ENCODE measurements at regions not wholly inside any gene's neighbourhood (a gene's known extent, or its start where the extent isn't known, plus 50 kb on each side); places are given as distances from the start of the nearest gene placed in this dataset.
"Not testable (repeated sequence)": the region's sequence is repeated elsewhere in the genome, so short reads cannot be mapped to it uniquely, and the experiment has no call there.

DNA sequence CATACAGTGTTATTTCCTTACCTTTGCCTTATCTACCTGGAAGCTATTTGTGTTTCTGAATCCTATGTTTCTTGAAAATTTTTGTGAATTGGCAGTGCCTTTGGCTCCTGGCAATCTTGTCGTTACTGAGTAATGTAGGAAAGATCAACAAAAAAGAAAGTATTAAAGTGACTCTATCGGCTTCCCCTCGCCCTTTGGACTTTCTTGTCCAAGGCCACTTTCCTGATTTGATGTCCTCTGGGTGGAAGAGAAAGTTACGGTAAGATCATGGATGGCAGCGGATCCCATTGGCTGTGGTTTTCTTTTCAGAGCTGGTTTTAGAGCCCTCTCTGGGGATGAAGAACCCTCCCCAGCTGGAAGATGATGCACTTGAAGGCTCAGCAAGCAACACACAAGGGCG, 324.9 kb upstream of the COX7C start:
- not testable (repeated sequence) for DNase-seq

GRCh38 chr5:86302643-86303042, 315.1 kb upstream of the COX7C start:
- DNase-seq = not testable (repeated sequence)

DNA sequence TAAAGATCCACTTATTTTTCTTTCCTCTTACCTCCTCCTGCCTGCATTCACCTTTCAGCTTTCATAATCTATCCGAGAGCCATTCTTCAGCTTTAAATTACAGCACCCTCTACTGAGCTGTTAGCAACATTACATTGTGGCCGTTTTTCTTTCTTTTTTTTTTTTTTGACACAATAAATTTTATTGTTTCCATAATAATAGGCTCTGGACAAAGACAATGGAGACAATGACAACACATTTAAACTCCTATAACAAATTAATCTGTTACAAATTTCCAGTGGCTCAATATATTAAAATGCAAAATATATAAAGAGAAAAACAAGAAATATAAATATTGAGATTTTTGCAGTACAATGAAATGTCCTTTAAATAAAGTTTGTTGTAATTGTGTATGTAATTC, 312.7 kb upstream of the COX7C start:
- DNase-seq = not testable (repeated sequence)

DNA sequence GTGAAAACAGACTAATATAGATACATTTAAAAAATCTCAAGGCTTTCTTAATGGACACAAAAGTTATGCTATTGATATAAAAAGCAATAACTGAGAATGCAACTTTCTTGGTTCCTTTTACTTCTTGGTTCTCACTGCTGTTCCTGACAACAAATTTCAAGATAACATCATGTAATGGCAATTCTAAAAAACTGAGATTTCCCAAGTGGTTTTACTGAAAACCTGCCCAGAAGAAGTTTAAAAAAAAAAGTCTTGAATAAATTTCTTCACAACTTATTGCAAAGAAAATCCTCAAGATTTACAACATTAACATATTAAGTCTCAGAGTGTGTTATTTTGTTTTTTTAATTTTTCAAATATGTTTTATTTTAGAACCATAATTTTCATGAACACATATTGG, 302.8 kb upstream of the COX7C start:
- DNase-seq = no peak

DNA sequence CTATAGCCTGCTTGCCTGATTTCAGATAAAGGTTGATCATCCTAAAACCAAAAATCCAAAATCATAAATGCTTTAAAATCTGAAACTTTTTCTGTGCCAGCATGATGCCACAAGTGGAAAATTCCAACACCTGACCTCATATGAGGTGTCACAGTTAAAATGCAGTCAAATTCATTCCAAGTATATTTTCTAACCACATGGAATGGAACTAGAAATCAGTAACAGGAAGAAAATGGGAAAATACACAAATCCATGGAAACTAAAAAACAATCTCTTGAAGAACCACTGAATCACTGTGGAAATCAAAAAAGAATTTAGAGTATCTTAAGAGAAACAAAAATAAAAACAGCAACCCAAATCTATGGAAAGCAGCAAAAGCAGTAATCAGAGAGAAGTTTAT, 297.5 kb upstream of the COX7C start:
- DNase-seq = no peak

- no peak for DNase-seq
Measured at GRCh38 chr5:86329318-86329717, 288.4 kb upstream of the COX7C start.

DNA sequence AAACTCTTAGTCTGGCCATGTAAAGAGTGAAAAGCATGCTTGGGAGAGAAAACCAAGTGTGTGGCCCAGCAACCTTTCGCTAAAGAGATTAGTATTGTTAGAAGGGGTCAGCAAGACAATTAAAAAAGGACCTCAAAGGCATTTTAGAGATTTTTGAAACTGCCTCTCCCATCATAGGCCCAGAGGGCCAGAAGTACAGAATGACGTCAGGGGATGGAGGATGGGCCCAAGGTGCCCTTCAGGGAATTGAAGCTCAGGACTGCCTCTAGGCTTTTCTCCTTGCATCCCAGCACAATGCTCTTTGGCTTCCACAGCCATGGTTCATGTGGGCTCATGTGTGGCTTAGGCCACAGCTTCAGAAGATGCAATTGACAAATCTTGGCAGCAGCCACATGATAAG, 287.0 kb upstream of the COX7C start:
- no peak for DNase-seq

GRCh38 chr5:86332851-86333250, 284.9 kb upstream of the COX7C start:
- DNase-seq = no peak

DNA sequence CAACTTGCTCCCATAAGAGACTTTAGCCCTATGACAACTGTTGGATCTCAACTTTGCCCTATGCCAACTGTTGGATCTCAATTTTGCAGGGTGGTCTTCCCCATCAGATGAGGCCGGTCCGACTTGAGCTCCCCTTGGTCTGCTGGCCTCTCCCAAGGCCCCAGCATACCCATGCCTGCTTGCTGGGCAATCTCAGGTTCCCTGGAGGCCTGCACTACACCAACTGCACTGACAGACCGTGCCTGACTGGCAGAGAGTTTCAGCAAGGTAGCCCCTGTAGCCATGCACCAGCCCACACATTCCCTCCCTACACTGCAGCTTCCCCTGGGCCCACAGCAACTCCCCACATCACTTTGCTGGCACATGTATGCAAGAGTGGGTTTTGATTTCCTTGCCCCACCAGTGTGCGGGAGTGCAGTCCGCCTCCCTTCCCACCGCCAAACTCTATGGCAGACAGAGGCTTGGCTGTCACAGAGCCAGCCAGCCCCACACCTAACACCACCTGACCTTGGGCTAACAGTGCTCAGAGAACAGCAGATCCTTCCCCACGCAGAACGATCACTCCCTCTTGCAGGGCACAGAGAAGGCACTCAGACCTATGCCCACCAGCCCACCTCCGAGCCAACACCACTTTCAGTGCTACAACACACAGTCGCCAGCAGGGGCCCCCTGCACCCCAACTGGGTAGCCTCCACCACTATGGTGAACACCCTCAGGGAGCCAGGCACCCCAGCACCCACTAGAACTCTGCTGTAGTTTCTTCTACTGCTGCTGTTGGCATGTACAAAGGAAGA, 279.9 kb upstream of the COX7C start:
- DNase-seq = no peak

DNA sequence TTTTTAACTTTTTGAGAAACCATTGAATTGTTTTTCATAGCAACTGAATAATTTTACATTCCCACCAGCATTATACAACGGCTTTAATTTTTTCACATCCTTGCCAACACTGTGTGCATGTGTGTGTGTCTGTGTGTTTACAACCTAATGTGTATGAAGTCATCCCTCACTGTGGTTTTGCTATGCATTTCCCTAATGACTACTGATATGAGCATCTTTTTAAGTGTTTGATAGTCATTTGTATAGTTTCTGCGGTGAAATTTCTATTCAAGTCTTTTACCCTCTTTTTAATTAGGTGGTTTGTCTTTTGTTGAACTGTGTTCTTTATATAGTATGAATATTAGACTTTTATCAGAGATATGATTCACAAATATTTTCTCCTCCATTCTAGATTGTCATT, 263.1 kb upstream of the COX7C start:
- no peak for DNase-seq

- no peak for DNase-seq
Measured at GRCh38 chr5:86360801-86361200, 256.9 kb upstream of the COX7C start.

- DNase-seq = no peak
Measured at GRCh38 chr5:86371061-86371460, 246.7 kb upstream of the COX7C start.

- DNase-seq = no peak
Measured at GRCh38 chr5:86374611-86375010, 243.1 kb upstream of the COX7C start.

- no peak for DNase-seq
Measured at GRCh38 chr5:86376214-86376613, 241.5 kb upstream of the COX7C start.

- DNase-seq = no peak
Measured at GRCh38 chr5:86403190-86403589, 214.6 kb upstream of the COX7C start.

DNA sequence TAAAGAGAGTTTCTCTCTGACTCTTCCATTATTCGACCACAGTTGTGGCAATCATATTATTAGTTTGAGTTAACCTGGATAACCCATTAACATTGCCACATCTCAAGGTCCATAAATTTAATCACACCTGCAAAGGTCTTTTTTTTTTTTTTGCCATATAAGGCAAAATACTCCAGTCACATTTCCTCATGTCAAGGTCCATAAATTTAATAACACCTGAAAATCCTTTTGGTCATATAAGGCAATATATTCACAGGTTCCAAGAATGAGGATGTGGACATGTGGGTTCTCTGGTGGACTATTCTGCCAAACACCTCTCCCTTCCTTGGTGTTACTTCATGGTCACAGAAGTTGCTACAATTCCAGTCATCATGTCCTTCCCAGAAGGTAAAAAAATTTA, 213.5 kb upstream of the COX7C start:
- DNase-seq = no peak

DNA sequence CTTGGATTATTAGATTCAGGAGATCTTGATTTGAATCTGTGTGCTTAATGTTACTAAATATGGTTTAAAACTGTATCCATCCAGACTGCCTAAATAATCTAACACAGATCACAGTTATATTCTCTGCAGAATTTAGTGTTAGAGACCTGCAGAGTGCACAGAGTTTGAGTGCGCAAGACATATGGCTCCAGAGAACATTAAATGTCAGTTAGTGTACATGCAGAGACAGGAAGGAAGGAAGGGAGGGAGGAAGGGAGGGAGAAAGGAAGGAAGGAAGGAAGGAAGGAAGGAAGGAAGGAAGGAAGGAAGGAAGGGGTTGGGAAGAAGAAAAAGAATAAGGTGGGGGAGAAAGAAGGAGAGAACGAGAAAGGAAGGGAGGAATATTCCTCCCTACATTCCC, 210.0 kb upstream of the COX7C start:
- DNase-seq = no peak

- DNase-seq = no peak
Measured at GRCh38 chr5:86411596-86411995, 206.1 kb upstream of the COX7C start.

GRCh38 chr5:86427158-86427557, 190.6 kb upstream of the COX7C start:
- no peak for DNase-seq

DNA sequence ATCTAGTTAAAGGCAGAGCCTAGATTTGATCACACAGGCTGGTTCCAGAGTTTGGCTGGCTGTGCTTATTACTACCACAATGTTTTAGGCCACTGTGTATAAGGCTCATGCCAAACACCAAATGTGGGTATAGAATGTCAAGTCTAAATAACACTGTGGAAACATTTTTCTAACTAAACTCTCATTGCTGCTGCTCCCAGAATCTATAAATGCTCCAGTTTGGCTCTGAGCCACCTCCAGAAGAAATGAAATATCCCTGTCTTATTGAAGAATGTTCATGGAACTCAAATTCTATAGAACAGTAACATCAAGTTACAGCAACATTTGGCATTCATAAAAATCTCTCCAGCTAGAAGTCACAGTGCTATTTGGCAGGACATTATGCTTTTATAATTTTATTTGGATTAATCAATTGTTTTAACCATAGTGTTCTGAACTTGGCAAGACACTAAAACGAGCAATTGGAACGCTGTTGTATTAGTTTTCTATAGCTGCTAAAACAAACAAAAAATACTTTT, 178.1 kb upstream of the COX7C start:
- no peak for DNase-seq

GRCh38 chr5:86442036-86442745, 175.6 kb upstream of the COX7C start:
- DNase-seq = no peak

DNA sequence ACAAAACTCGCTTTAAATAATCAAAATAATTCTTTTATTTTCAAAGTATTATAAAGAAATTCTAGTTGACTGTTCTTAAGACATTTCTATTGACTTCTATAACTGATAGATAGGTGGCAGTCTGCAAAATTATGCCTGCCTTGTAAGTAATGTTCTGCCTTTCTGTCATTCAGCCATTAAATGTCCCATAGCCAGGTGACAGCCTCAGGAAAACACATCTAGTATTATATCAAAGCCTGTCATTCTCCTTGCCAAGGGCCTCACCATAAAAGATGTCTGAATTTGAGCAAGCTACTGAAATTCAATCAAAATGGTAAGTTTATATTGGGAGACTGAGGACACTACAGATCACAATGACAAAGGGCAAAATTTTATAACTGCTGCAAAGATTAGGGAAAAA, 170.4 kb upstream of the COX7C start:
- DNase-seq = no peak

DNA sequence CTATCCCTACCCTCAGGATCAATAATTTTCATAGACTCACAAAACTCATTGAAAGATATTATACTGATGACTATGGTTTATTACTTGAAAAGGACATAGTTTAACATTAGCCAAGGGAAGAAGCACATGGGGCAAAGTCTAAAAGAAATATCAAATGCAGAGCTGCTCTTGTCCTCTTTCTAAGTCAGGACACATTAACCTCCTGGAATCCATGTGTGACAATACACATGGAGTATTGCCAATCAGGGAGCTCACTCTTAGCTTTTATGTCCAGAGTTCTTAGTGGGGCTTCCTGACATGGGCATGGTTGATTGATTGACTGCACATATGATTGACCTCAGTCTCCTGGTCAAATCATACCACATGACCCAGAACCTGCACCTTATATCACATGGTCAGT, 165.5 kb upstream of the COX7C start:
- no peak for DNase-seq

- DNase-seq = no peak
Measured at GRCh38 chr5:86460519-86460918, 157.2 kb upstream of the COX7C start.

All from EL (cell line).